22Rv1 (cell line): ENCODE measurements at regions not wholly inside any gene's neighbourhood (a gene's known extent, or its start where the extent isn't known, plus 50 kb on each side); places are given as distances from the start of the nearest gene placed in this dataset.

Experiments
- H3K27ac ChIP-seq: fragments of 450-650 bp; 2 replicates; pipeline ENCODE4 v1.5.1; 2017
- ZFX ChIP-seq: fragments of 450-650 bp; IDR thresholded peaks from 2 replicates; pipeline ENCODE4 v1.6.1; 2017; ENCODE audit warnings: antibody characterized with exemption, borderline replicate concordance
- TF ChIP-seq, protein P1 (sequence below): fragments of 450-650 bp; IDR thresholded peaks from 2 replicates; pipeline ENCODE4 v1.5.1; 2017; ENCODE audit warnings: mild to moderate bottlenecking

- no peak overlapping the region for H3K27ac ChIP-seq
- TF ChIP-seq, protein P1, sequence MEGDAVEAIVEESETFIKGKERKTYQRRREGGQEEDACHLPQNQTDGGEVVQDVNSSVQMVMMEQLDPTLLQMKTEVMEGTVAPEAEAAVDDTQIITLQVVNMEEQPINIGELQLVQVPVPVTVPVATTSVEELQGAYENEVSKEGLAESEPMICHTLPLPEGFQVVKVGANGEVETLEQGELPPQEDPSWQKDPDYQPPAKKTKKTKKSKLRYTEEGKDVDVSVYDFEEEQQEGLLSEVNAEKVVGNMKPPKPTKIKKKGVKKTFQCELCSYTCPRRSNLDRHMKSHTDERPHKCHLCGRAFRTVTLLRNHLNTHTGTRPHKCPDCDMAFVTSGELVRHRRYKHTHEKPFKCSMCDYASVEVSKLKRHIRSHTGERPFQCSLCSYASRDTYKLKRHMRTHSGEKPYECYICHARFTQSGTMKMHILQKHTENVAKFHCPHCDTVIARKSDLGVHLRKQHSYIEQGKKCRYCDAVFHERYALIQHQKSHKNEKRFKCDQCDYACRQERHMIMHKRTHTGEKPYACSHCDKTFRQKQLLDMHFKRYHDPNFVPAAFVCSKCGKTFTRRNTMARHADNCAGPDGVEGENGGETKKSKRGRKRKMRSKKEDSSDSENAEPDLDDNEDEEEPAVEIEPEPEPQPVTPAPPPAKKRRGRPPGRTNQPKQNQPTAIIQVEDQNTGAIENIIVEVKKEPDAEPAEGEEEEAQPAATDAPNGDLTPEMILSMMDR = no peak
- no peak for TF ChIP-seq ZFX
Observed at GRCh38 chr10:111703986-111704385, 479.6 kb downstream of the GPAM start.

GRCh38 chr10:111705021-111705420, 478.5 kb downstream of the GPAM start:
- TF ChIP-seq ZFX = no peak
- TF ChIP-seq, protein P1 = no peak
- H3K27ac ChIP-seq = no peak overlapping the region

GRCh38 chr10:111706331-111706730, 477.2 kb downstream of the GPAM start:
- TF ChIP-seq, protein P1 = no peak
- no peak for TF ChIP-seq ZFX
- H3K27ac ChIP-seq = no peak overlapping the region

DNA sequence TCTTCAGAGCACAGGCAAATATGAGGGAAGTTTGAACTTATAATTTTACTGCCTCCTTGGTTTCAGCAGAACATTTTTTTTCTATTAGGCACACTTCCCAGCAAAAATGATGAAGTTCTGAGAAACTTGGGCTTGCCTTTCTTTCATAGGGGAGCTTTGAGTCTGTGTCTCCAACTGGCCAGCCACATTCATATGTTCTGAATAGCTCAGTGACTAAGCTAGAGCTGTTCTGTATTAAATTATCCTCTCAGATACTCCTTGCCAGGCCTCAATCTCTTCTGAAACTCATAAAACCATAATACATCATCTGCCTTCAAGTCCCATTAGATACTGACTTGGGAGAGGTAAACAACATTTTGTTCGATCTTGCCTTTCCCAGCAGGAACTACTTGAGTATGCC, 476.5 kb downstream of the GPAM start:
- TF ChIP-seq, protein P1 = no peak
- TF ChIP-seq ZFX = no peak
- H3K27ac ChIP-seq = no peak overlapping the region

GRCh38 chr10:111709603-111710002, 474.0 kb downstream of the GPAM start:
- H3K27ac ChIP-seq = no peak overlapping the region
- no peak for TF ChIP-seq ZFX
- TF ChIP-seq, protein P1 = no peak

DNA sequence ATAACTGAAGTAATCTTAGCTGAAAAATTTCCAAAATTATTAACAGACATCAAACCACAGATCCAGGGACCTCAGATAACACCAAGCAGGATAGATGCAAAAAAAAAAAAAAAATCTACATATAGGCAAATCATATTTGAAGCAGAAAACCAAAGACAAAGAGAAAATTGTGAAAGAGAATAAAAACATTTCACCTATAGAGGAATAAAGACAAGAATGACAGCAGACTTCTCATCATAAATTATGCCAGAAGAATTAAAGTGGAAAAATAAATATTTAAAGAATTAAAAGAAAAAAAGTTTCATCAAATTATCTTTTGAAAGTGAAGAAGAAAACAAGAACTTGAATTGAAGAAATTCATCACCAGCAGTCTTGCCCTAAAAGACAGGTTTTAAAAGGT, 467.5 kb downstream of the GPAM start:
- no peak overlapping the region for H3K27ac ChIP-seq
- no peak for TF ChIP-seq ZFX
- TF ChIP-seq, protein P1 = no peak

DNA sequence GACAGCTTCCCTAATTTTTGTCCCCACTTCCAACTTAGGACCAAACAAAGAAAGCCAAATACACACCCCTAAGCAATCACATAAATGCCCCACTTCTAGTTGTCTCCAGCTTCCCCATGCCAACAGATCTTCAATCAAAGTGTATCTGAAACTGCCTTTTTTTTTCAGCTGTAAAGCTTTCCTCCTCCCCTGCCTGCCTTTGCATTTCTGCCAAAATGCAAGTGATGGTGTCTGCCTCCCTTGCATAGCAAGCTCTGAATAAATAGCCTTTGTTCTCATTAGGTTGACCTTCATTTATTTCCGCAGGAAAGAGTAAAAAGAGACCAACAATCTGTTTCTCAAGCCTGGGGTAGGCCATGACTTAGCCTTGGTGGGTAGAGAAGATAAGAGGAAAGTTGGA, 459.4 kb downstream of the GPAM start:
- no peak overlapping the region for H3K27ac ChIP-seq
- no peak for TF ChIP-seq ZFX
- TF ChIP-seq, protein P1 = no peak
